GM21737 (cell line): ENCODE measurements at regions not wholly inside any gene's neighbourhood (a gene's known extent, or its start where the extent isn't known, plus 50 kb on each side); places are given as distances from the start of the nearest gene placed in this dataset.
"Not testable (repeated sequence)": the region's sequence is repeated elsewhere in the genome, so short reads cannot be mapped to it uniquely, and the experiment has no call there.

Experiments
- ATAC-seq: cut with Tn5 transposase; IDR thresholded peaks from one replicate; pipeline ENCODE4 v1.9.1; 2021; ENCODE audit warnings: mild to moderate bottlenecking, moderate library complexity; ENCODE audit not compliant: unreplicated experiment

GRCh38 chr5:111983459-111983858, 226.5 kb upstream of the NREP start:
- no peak for ATAC-seq

GRCh38 chr5:111977436-111977829, 220.4 kb upstream of the NREP start:
- ATAC-seq = no peak

GRCh38 chr5:111976705-111977435, 219.9 kb upstream of the NREP start:
- no peak for ATAC-seq

GRCh38 chr5:111975133-111975532, 218.1 kb upstream of the NREP start:
- ATAC-seq = no peak

GRCh38 chr5:111973961-111974360, 217.0 kb upstream of the NREP start:
- ATAC-seq = no peak

- no peak for ATAC-seq
These were observed 215.6 kb upstream of the NREP start for GRCh38 chr5:111972548-111972947.

- no peak for ATAC-seq
These were observed 215.1 kb upstream of the NREP start for GRCh38 chr5:111972080-111972479.

GRCh38 chr5:111968459-111968858, 211.5 kb upstream of the NREP start:
- ATAC-seq = no peak

GRCh38 chr5:111967463-111967862, 210.5 kb upstream of the NREP start:
- no peak for ATAC-seq

GRCh38 chr5:111966290-111966689, 209.3 kb upstream of the NREP start:
- no peak for ATAC-seq

- ATAC-seq = no peak
These were observed 206.6 kb upstream of the NREP start for GRCh38 chr5:111963555-111963954.

- ATAC-seq = no peak
These were observed 205.9 kb upstream of the NREP start for GRCh38 chr5:111962906-111963305.

GRCh38 chr5:111961862-111962261, 204.9 kb upstream of the NREP start:
- no peak for ATAC-seq

GRCh38 chr5:111960476-111961215, 203.7 kb upstream of the NREP start:
- no peak for ATAC-seq

GRCh38 chr5:111958851-111959250, 201.9 kb upstream of the NREP start:
- no peak for ATAC-seq

- not testable (repeated sequence) for ATAC-seq
These were observed 199.8 kb upstream of the NREP start for GRCh38 chr5:111956765-111957164.

GRCh38 chr5:111954516-111955395, 197.8 kb upstream of the NREP start:
- ATAC-seq = peak; percentile 72

GRCh38 chr5:111953351-111954127, 196.5 kb upstream of the NREP start:
- ATAC-seq = no peak

GRCh38 chr5:111952555-111952954, 195.6 kb upstream of the NREP start:
- no peak for ATAC-seq

GRCh38 chr5:111950660-111951059, 193.7 kb upstream of the NREP start:
- no peak for ATAC-seq
